C4-2B (cell line): ENCODE measurements at regions not wholly inside any gene's neighbourhood (a gene's known extent, or its start where the extent isn't known, plus 50 kb on each side); places are given as distances from the start of the nearest gene placed in this dataset.

ENCODE experiments used
- ZFX ChIP-seq: fragments of 450-650 bp; IDR thresholded peaks from 2 replicates; pipeline ENCODE4 v1.6.1; 2017
- TF ChIP-seq, protein P1 (sequence below): fragments of 450-650 bp; conservative IDR thresholded peaks from 2 replicates; pipeline ENCODE4 v1.5.1; 2017; ENCODE audit warnings: mild to moderate bottlenecking

GRCh38 chr14:28911521-28911920 lies 144.9 kb downstream of the FOXG1 start:
- TF ChIP-seq, protein P1, sequence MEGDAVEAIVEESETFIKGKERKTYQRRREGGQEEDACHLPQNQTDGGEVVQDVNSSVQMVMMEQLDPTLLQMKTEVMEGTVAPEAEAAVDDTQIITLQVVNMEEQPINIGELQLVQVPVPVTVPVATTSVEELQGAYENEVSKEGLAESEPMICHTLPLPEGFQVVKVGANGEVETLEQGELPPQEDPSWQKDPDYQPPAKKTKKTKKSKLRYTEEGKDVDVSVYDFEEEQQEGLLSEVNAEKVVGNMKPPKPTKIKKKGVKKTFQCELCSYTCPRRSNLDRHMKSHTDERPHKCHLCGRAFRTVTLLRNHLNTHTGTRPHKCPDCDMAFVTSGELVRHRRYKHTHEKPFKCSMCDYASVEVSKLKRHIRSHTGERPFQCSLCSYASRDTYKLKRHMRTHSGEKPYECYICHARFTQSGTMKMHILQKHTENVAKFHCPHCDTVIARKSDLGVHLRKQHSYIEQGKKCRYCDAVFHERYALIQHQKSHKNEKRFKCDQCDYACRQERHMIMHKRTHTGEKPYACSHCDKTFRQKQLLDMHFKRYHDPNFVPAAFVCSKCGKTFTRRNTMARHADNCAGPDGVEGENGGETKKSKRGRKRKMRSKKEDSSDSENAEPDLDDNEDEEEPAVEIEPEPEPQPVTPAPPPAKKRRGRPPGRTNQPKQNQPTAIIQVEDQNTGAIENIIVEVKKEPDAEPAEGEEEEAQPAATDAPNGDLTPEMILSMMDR = no peak
- no peak for TF ChIP-seq ZFX
